Common myeloid progenitor, CD34-positive (primary cell): ENCODE measurements at regions not wholly inside any gene's neighbourhood (a gene's known extent, or its start where the extent isn't known, plus 50 kb on each side); places are given as distances from the start of the nearest gene placed in this dataset.
A peak's percentile ranks its signal among the peaks of the same experiment; 100 is the strongest.
"Not testable (repeated sequence)": the region's sequence is repeated elsewhere in the genome, so short reads cannot be mapped to it uniquely, and the experiment has no call there.

Source experiments
- CTCF ChIA-PET: fragments of 350-600 bp; sonication (Branson Sonifier 250); formaldehyde crosslinking; loops from one replicate; lab custom pipeline; 2021; ENCODE audit warnings: antibody characterized with exemption; lab: Charles Lee
- POLR2A ChIA-PET: fragments of 350-600 bp; sonication (Branson Sonifier 250); formaldehyde crosslinking; loops from one replicate; lab custom pipeline; 2021; ENCODE audit warnings: antibody characterized with exemption; lab: Charles Lee
- DNase-seq, 3 donors: peaks; one replicate each; pipeline versions ENCODE4 v3.0.0 to v3.0.0-alpha.2; 2013
- H3K27ac ChIP-seq, 2 experiments: 1 replicate in 1 of 2; 2 replicates in 1 of 2; pipeline ENCODE4 v1.7.0; 2013; ENCODE audit warnings: inconsistent platforms in 2 of 2, low read length in 2 of 2, mild to moderate bottlenecking in 2 of 2, low read depth in 1 of 2, moderate library complexity in 1 of 2; ENCODE audit not compliant: severe bottlenecking in 2 of 2, insufficient read depth in 1 of 2, poor library complexity in 1 of 2
- H3K27me3 ChIP-seq, 5 experiments: replicated peaks in 2 of 5; 1 replicate in 3 of 5; 2 replicates in 2 of 5; pipeline versions ENCODE4 v1.6.1 to v1.7.0; 2013; ENCODE audit warnings: low read length in 4 of 5, mild to moderate bottlenecking in 2 of 5, moderate library complexity in 2 of 5, inconsistent platforms in 1 of 5; ENCODE audit not compliant: insufficient read depth in 5 of 5, control insufficient read depth in 4 of 5
- H3K36me3 ChIP-seq, 4 experiments: 1 replicate in 2 of 4; 2 replicates in 2 of 4; pipeline versions ENCODE4 v1.6.1 to v1.7.0; 2013; ENCODE audit warnings: low read length in 3 of 4, control low read depth in 1 of 4, mild to moderate bottlenecking in 1 of 4; ENCODE audit not compliant: control insufficient read depth in 4 of 4, insufficient read depth in 4 of 4
- H3K4me1 ChIP-seq, 4 experiments: 1 replicate in 3 of 4; 2 replicates in 1 of 4; pipeline versions ENCODE4 v1.6.1 to v1.7.1; 2013; ENCODE audit warnings: low read length in 3 of 4, mild to moderate bottlenecking in 3 of 4, control low read depth in 1 of 4, inconsistent platforms in 1 of 4, moderate library complexity in 1 of 4; ENCODE audit not compliant: control insufficient read depth in 4 of 4, insufficient read depth in 4 of 4; ENCODE audit errors: control extremely low read depth in 1 of 4
- H3K4me3 ChIP-seq, 7 experiments: 1 replicate in 4 of 7; 2 replicates in 3 of 7; pipeline versions ENCODE4 v1.5.1 to v1.7.0; 2013; ENCODE audit warnings: mild to moderate bottlenecking in 7 of 7, low read length in 6 of 7, moderate library complexity in 6 of 7, inconsistent platforms in 2 of 7, low read depth in 2 of 7, control low read depth in 1 of 7; ENCODE audit not compliant: insufficient read depth in 4 of 7, control insufficient read depth in 1 of 7; ENCODE audit errors: extremely low read depth in 1 of 7
- H3K9me3 ChIP-seq, 5 experiments: 1 replicate in 4 of 5; 2 replicates in 1 of 5; pipeline versions ENCODE4 v1.6.1 to v1.7.1; 2013; ENCODE audit warnings: low read length in 4 of 5, mild to moderate bottlenecking in 2 of 5, inconsistent platforms in 1 of 5, low read depth in 1 of 5, moderate library complexity in 1 of 5; ENCODE audit not compliant: control insufficient read depth in 4 of 5, insufficient read depth in 2 of 5; ENCODE audit errors: control extremely low read depth in 1 of 5
- WGBS: methylation state at CpG from one replicate; pipeline ENCODE4 v1.1.5; 2013; ENCODE audit not compliant: insufficient coverage; 5-methylcytosine and 5-hydroxymethylcytosine counted together

GRCh38 chr7:106530183-106530582 lies 130.8 kb downstream of the CCDC71L start:
- H3K27ac ChIP-seq, DNase-seq, CTCF ChIA-PET, H3K4me3 ChIP-seq, H3K36me3 ChIP-seq, POLR2A ChIA-PET, H3K9me3 ChIP-seq, H3K4me1 ChIP-seq, H3K27me3 ChIP-seq: not testable (repeated sequence)
- WGBS = 94% methylated on average over 5 of the region's 5 CpGs

GRCh38 chr7:106526617-106527016 lies 134.3 kb downstream of the CCDC71L start:
- DNase-seq, H3K27me3 ChIP-seq, H3K4me1 ChIP-seq, H3K27ac ChIP-seq, H3K36me3 ChIP-seq, H3K4me3 ChIP-seq, CTCF ChIA-PET, H3K9me3 ChIP-seq, POLR2A ChIA-PET: not testable (repeated sequence)
- WGBS = no CpG with 5 or more reads among the region's 4 CpGs

- Histone ChIP-seq H3K9me3 (no peaks in the 10 kb centered on the region), H3K4me1 (peaks cover 0 to 3% (median 0%) of the 10 kb centered on the region in 4 experiments), H3K27ac (no peak overlapping the region), H3K27me3 (no peaks in the 10 kb centered on the region), H3K4me3 (no peak overlapping the region), H3K36me3 (no peaks in the 10 kb centered on the region)
- 89% methylated on average over 4 of the region's 5 CpGs for WGBS
- ChIA-PET CTCF (no interaction called here), POLR2A (no interaction called here)
- DNase-seq = peak in 2 of 3 donors; percentile 9 to 19
Measured at GRCh38 chr7:106524690-106525059, 136.3 kb downstream of the CCDC71L start.

GRCh38 chr7:106523482-106523881 lies 137.5 kb downstream of the CCDC71L start:
- H3K36me3 ChIP-seq = no peaks in the 10 kb centered on the region
- peaks cover 0 to 3% (median 0%) of the 10 kb centered on the region in 4 experiments for H3K4me1 ChIP-seq
- no peaks in the 10 kb centered on the region for H3K9me3 ChIP-seq
- ChIA-PET CTCF (no interaction called here), POLR2A (no interaction called here)
- WGBS = 80% methylated on average over 7 of the region's 8 CpGs
- H3K27me3 ChIP-seq = peaks cover 0 to 3% (median 0%) of the 10 kb centered on the region in 5 experiments
- no peak for DNase-seq
- no peak overlapping the region for H3K27ac ChIP-seq
- H3K4me3 ChIP-seq = no peak overlapping the region

GRCh38 chr7:106522696-106523095 lies 138.3 kb downstream of the CCDC71L start:
- H3K36me3 ChIP-seq = no peaks in the 10 kb centered on the region
- H3K27ac ChIP-seq = no peak overlapping the region
- peaks cover 0 to 3% (median 0%) of the 10 kb centered on the region in 5 experiments for H3K27me3 ChIP-seq
- H3K9me3 ChIP-seq = no peaks in the 10 kb centered on the region
- peaks cover 0 to 3% (median 0%) of the 10 kb centered on the region in 4 experiments for H3K4me1 ChIP-seq
- ChIA-PET POLR2A (no interaction called here), CTCF (interaction anchor here (1.7 kb wide), 1 partner anchor 14 kb away, joined by 5 read pairs; no protein-coding TSS in a partner anchor)
- no peak for DNase-seq
- WGBS = 100% methylated on average over 4 of the region's 5 CpGs
- H3K4me3 ChIP-seq = no peak overlapping the region

GRCh38 chr7:106521541-106521940 lies 139.4 kb downstream of the CCDC71L start:
- ChIA-PET CTCF (interaction anchor here (1.7 kb wide), 1 partner anchor 12 kb away, joined by 5 read pairs; no protein-coding TSS in a partner anchor), POLR2A (no interaction called here)
- no peak overlapping the region for H3K4me3 ChIP-seq
- no peak for DNase-seq
- H3K4me1 ChIP-seq = peaks cover 0 to 3% (median 0%) of the 10 kb centered on the region in 4 experiments
- H3K9me3 ChIP-seq = no peaks in the 10 kb centered on the region
- no peaks in the 10 kb centered on the region for H3K36me3 ChIP-seq
- peaks cover 0 to 3% (median 0%) of the 10 kb centered on the region in 5 experiments for H3K27me3 ChIP-seq
- H3K27ac ChIP-seq = no peak overlapping the region
- no CpG with 5 or more reads among the region's 2 CpGs for whole genome bisulfite sequencing

GRCh38 chr7:106520962-106521514 lies 139.9 kb downstream of the CCDC71L start:
- 100% methylated on average over 1 of the region's 4 CpGs for WGBS
- no peak overlapping the region for H3K27ac ChIP-seq
- H3K36me3 ChIP-seq = no peaks in the 10 kb centered on the region
- POLR2A ChIA-PET = interaction anchor here (0.7 kb wide), 1 partner anchor 644 kb away, joined by 5 read pairs; no protein-coding TSS in a partner anchor
- no peaks in the 10 kb centered on the region for H3K9me3 ChIP-seq
- CTCF ChIA-PET = interaction anchor here (1.7 kb wide), 1 partner anchor 12 kb away, joined by 5 read pairs; no protein-coding TSS in a partner anchor
- H3K4me3 ChIP-seq = no peak overlapping the region
- DNase-seq = no peak
- H3K4me1 ChIP-seq = peaks cover 0 to 3% (median 0%) of the 10 kb centered on the region in 4 experiments
- H3K27me3 ChIP-seq = peaks cover 0 to 3% (median 0%) of the 10 kb centered on the region in 5 experiments
